Glomerular visceral epithelial cell (primary cell): ENCODE measurements at regions not wholly inside any gene's neighbourhood (a gene's known extent, or its start where the extent isn't known, plus 50 kb on each side); places are given as distances from the start of the nearest gene placed in this dataset.

Experiments
- DNase-seq: peaks from one replicate; pipeline ENCODE4 v3.0.0-alpha.2; 2016; ENCODE audit errors: extremely low spot score

- DNase-seq, result no peak
Measured at GRCh38 chr15:91733661-91734060, 119.8 kb upstream of the SLCO3A1 start.

GRCh38 chr15:91737151-91737818 lies 116.2 kb upstream of the SLCO3A1 start:
- DNase-seq, result no peak

- DNase-seq, result no peak
Measured at GRCh38 chr15:91741986-91742385, 111.5 kb upstream of the SLCO3A1 start.

GRCh38 chr15:91751611-91752010 lies 101.9 kb upstream of the SLCO3A1 start:
- DNase-seq, result no peak

- no peak for DNase-seq
Measured at GRCh38 chr15:91752081-91752785, 101.3 kb upstream of the SLCO3A1 start.

- no peak for DNase-seq
Measured at GRCh38 chr15:91759560-91759959, 93.9 kb upstream of the SLCO3A1 start.

- DNase-seq, result no peak
Measured at GRCh38 chr15:91765660-91766059, 87.8 kb upstream of the SLCO3A1 start.

GRCh38 chr15:91769476-91769875 lies 84.0 kb upstream of the SLCO3A1 start:
- DNase-seq, result no peak

- DNase-seq, result no peak
Measured at GRCh38 chr15:91769894-91770293, 83.6 kb upstream of the SLCO3A1 start.

- no peak for DNase-seq
Measured at GRCh38 chr15:91776104-91776503, 77.4 kb upstream of the SLCO3A1 start.

GRCh38 chr15:91779960-91780359 lies 73.5 kb upstream of the SLCO3A1 start:
- DNase-seq, result no peak

GRCh38 chr15:91780387-91780786 lies 73.1 kb upstream of the SLCO3A1 start:
- no peak for DNase-seq

GRCh38 chr15:91782221-91782620 lies 71.3 kb upstream of the SLCO3A1 start:
- no peak for DNase-seq

- DNase-seq, result no peak
Measured at GRCh38 chr15:91783008-91783407, 70.5 kb upstream of the SLCO3A1 start.

- no peak for DNase-seq
Measured at GRCh38 chr15:91783451-91783850, 70.1 kb upstream of the SLCO3A1 start.

GRCh38 chr15:91784973-91785709 lies 68.4 kb upstream of the SLCO3A1 start:
- DNase-seq, result no peak

- DNase-seq, result no peak
Measured at GRCh38 chr15:91787198-91787597, 66.3 kb upstream of the SLCO3A1 start.

- no peak for DNase-seq
Measured at GRCh38 chr15:91789136-91789535, 64.4 kb upstream of the SLCO3A1 start.

GRCh38 chr15:91790836-91791235 lies 62.7 kb upstream of the SLCO3A1 start:
- DNase-seq, result no peak

GRCh38 chr15:91793771-91794170 lies 59.7 kb upstream of the SLCO3A1 start:
- no peak for DNase-seq

GRCh38 chr15:91795235-91795634 lies 58.3 kb upstream of the SLCO3A1 start:
- no peak for DNase-seq

- no peak for DNase-seq
Measured at GRCh38 chr15:91801836-91802534, 51.5 kb upstream of the SLCO3A1 start.
